BLaER1 (cell line): ENCODE measurements at regions not wholly inside any gene's neighbourhood (a gene's known extent, or its start where the extent isn't known, plus 50 kb on each side); places are given as distances from the start of the nearest gene placed in this dataset.

Source experiments
- H3K27ac ChIP-seq: shearing (Covaris generic); formaldehyde crosslinking; 2 replicates; pipeline ENCODE4 v1.8.1; 2022
- H3K27me3 ChIP-seq: shearing (Covaris generic); formaldehyde crosslinking; 2 replicates; pipeline ENCODE4 v1.8.1; 2022
- H3K36me3 ChIP-seq: shearing (Covaris generic); formaldehyde crosslinking; 2 replicates; pipeline ENCODE4 v1.8.1; 2022
- H3K4me1 ChIP-seq: shearing (Covaris generic); formaldehyde crosslinking; 2 replicates; pipeline ENCODE4 v1.8.1; 2022
- H3K4me2 ChIP-seq: shearing (Covaris generic); formaldehyde crosslinking; 2 replicates; pipeline ENCODE4 v1.8.1; 2022
- H3K4me3 ChIP-seq: shearing (Covaris generic); formaldehyde crosslinking; 2 replicates; pipeline ENCODE4 v1.8.1; 2022
- H3K9ac ChIP-seq: shearing (Covaris generic); formaldehyde crosslinking; 2 replicates; pipeline ENCODE4 v1.8.1; 2022
- H3K9me3 ChIP-seq: shearing (Covaris generic); formaldehyde crosslinking; 2 replicates; pipeline ENCODE4 v1.8.1; 2022
- H4K20me1 ChIP-seq: shearing (Covaris generic); formaldehyde crosslinking; 2 replicates; pipeline ENCODE4 v1.8.1; 2022
- Cebpa-rat ChIP-seq: shearing (Covaris generic); IDR thresholded peaks from 2 replicates; pipeline ENCODE4 v1.8.1; 2022

DNA sequence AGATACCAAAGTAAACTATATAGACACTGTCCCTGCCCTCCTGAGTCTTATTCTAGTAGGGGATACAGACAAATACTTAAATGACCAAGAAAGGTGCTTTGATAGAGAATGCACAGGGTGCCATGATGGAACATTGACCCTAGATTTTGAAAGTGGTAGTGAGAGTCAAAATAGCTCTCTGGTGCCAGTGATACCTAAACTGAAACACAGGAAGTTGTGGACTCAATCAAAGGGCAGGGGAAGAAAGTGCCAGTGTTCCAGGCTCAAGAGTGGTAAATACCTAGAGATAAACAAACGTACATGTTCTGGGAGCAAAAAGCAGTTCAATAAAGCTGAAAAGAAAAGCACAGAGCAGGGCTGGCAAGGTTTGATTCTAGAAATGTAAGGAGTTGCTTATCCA lies 267.6 kb downstream of the ISL1 start:
- no peak for TF ChIP-seq Cebpa-rat
- Histone ChIP-seq H3K9ac (no peak overlapping the region), H3K36me3 (no peaks in the 10 kb centered on the region), H3K9me3 (no peaks in the 10 kb centered on the region), H4K20me1 (no peaks in the 10 kb centered on the region), H3K27me3 (no peaks in the 10 kb centered on the region), H3K4me2 (no peak overlapping the region), H3K4me3 (no peak overlapping the region), H3K4me1 (no peaks in the 10 kb centered on the region), H3K27ac (no peak overlapping the region)

DNA sequence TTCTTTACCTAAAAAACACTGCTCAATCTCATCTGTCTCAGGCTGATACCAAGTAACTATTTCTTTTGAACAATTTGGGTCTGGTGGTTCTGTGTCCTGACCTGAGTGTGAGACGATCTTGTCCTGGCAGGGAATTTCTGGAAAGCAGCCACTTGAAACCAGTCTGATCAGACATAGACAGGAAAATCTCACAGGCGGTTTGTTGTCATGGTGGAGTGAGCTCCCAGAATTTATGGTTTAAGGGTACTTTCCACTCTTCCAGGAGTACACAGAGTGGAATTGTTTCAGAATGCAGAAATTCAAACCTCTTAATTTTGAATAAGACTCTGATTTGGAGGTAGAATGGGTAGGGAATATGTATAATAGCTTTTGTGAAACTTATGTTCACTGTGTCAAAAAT lies 268.2 kb downstream of the ISL1 start:
- H3K9ac ChIP-seq, result no peak overlapping the region
- no peak overlapping the region for H3K4me2 ChIP-seq
- no peaks in the 10 kb centered on the region for H3K9me3 ChIP-seq
- no peaks in the 10 kb centered on the region for H4K20me1 ChIP-seq
- H3K36me3 ChIP-seq, result no peaks in the 10 kb centered on the region
- no peak overlapping the region for H3K27ac ChIP-seq
- no peak overlapping the region for H3K4me3 ChIP-seq
- H3K27me3 ChIP-seq, result no peaks in the 10 kb centered on the region
- TF ChIP-seq Cebpa-rat, result no peak
- no peaks in the 10 kb centered on the region for H3K4me1 ChIP-seq

DNA sequence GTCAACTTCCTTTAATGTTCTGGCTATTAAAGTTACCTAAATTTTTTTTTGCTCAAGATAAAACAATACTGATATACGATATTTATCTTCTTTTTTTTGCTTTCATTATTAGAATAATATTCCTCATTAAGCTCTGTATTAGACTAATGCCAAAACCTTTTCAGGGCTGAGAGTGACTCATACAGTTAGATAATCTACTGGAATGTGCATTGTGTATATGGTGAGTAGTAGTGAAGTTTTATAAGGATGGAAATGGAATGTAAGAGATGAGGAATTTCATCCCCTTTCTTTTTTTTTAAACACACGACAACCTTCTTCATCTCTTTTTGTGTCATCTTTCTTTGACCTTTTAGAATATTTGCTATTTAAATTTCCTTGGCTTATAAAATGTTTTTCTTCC lies 268.6 kb downstream of the ISL1 start:
- Histone ChIP-seq H3K9ac (no peak overlapping the region), H3K9me3 (no peaks in the 10 kb centered on the region), H3K4me3 (no peak overlapping the region), H3K36me3 (no peaks in the 10 kb centered on the region), H3K27me3 (no peaks in the 10 kb centered on the region), H4K20me1 (no peaks in the 10 kb centered on the region), H3K4me1 (no peaks in the 10 kb centered on the region), H3K4me2 (no peak overlapping the region), H3K27ac (no peak overlapping the region)
- no peak for TF ChIP-seq Cebpa-rat

DNA sequence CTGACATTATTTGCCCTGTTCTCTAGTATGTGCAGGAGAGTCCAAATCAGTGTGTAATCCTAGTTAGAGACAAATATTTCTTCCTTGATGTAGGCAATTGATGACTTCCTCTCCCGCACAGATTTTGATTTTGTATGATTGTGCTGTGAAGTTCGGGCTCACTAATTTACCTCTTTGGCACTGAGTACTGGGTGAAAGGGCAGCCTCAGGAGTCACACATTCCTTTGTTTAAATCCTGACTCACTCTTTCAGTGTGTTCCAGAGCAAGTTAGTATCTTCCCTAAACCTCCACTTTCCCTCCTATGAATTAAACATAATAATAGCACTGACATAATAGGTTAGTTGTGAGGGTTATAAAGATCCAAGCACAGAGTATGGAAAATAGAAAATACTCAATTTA lies 269.7 kb downstream of the ISL1 start:
- no peaks in the 10 kb centered on the region for H3K9me3 ChIP-seq
- no peak overlapping the region for H3K4me3 ChIP-seq
- H3K4me1 ChIP-seq, result no peaks in the 10 kb centered on the region
- no peaks in the 10 kb centered on the region for H3K36me3 ChIP-seq
- no peak overlapping the region for H3K27ac ChIP-seq
- H4K20me1 ChIP-seq, result no peaks in the 10 kb centered on the region
- H3K4me2 ChIP-seq, result no peak overlapping the region
- H3K27me3 ChIP-seq, result no peaks in the 10 kb centered on the region
- no peak overlapping the region for H3K9ac ChIP-seq
- TF ChIP-seq Cebpa-rat, result no peak

DNA sequence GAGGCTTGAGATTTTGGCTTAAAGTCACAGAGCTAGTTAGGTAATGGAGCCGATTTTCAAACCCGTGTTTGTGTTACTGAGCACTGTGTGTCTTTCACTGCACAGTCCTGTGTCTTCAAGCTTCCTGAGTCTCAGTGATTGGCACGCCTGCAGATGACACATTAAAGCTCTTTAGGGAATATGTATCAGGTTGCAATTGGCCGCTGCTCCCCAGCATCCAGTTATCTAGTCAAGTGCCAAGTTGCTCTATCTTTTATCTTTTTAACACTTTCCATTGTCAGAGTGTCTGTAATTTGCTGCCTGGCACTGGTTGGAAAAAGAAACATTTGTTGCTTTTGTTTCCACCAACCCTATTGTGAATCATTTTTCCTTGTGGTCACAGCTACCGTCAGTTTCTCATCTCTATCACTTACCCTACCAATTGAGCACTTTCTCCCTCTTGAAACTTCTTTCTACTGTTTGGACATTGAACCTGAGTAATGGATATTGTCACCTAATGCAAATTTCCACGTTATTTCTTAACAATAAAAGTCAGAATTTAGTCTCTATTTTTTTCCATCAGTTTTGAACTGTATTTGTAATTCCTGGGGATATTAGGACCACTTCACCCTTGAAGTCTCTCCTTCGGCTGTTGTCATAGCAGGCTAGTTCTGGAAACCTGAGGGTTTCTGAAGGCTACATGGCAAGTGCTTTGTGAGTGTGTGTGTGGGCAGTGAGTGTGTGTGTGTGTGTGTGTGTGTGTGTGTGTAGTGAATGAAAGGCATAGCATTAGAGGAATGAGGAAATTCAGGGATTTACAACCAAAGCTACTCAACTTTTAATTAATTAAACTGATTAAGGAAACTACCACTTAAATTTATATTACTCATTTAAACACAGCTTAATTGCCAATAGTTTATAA lies 274.3 kb downstream of the ISL1 start:
- Histone ChIP-seq H3K4me3 (no peak overlapping the region), H3K36me3 (no peaks in the 10 kb centered on the region), H4K20me1 (no peaks in the 10 kb centered on the region), H3K27me3 (no peaks in the 10 kb centered on the region), H3K27ac (no peak overlapping the region), H3K9me3 (no peaks in the 10 kb centered on the region), H3K4me1 (no peaks in the 10 kb centered on the region), H3K4me2 (no peak overlapping the region), H3K9ac (no peak overlapping the region)
- no peak for TF ChIP-seq Cebpa-rat

DNA sequence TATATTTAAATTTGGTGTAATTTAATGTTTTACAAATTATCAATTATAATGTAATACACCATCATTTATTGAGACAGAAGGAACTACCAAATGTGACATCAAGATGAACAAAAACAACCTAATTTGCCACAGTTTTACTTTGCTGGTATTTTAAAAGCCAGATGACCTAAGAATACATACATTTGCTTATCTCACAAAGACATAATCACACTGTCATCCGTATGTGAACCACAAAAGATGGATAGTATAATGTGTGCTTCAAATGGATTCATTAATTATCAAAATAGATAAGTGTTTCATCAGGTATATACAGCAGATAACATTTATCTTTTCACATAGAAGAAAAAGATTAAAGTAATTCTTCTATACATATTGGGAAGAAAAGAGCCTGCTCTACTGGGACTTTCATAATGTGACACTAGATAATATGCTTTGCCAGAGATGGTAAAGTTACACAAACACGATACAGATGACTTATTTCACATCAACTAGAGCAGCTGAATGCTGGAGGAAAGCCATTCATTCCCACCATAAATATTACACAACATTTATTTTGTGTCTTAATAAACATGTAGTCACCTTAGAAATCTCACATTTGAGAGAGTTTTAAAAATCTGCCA lies 278.5 kb downstream of the ISL1 start:
- Histone ChIP-seq H3K9ac (no peak overlapping the region), H3K36me3 (no peaks in the 10 kb centered on the region)

DNA sequence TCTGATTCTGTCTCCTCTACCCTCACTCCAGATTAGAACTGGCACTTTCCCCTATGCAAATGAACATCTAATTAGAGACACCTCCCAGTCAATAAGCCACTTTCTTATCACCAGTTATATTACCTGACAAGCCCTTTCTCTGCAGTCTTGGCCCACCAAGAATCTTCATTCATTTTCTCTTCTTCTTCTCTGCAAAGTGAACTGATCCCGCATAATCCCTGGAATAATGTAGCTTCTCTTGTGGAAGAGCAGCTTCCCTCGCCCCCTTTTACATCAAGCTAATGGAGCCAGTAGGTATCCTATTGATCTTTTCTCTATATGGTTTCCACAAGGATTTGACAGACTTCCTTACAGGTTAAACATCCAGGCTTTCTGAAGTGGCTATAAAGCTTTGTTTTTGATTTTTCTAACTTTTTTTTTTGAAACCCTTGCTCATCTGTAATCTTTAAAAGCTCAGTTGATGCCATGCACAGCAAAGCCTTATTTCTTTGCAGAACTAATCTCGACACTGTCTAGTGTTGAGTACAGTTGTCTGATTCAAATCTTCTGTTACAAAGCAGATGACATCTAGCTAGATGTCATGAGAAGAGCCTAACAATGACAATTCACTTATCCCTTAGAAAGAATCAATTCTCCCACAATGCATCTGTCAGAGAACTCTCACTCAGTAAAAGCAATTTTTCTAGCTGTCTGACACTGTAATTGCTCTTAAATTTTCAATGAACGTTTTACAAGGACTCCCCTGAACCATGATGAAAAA lies 281.4 kb downstream of the ISL1 start:
- Histone ChIP-seq H3K4me3 (no peak overlapping the region), H4K20me1 (no peaks in the 10 kb centered on the region)
- no peak for TF ChIP-seq Cebpa-rat

More for the DNA sequence above, 278.5 kb downstream of the ISL1 start:
- no peak overlapping the region for H3K4me2 ChIP-seq
- no peaks in the 10 kb centered on the region for H3K4me1 ChIP-seq
- TF ChIP-seq Cebpa-rat, result no peak
- H3K27me3 ChIP-seq, result no peaks in the 10 kb centered on the region
- H3K4me3 ChIP-seq, result no peak overlapping the region
- H3K27ac ChIP-seq, result no peak overlapping the region
- no peaks in the 10 kb centered on the region for H3K9me3 ChIP-seq
- no peaks in the 10 kb centered on the region for H4K20me1 ChIP-seq

DNA sequence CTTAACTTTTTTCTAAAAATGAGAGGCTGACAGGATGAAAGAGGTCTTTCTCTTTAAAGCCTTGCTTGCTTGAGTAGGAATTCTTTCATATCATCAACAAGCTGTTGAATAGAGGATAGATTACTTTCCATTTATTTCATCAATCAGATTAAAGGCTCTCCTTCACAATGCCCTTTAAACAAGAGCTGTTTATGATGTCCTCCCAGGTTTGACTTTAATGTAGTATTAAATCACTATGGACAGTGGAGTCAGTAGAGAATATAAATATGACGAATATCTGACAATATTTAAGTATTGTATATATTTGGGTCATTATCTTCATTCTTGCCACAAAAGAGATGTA lies 282.0 kb downstream of the ISL1 start:
- H3K4me1 ChIP-seq, result no peaks in the 10 kb centered on the region
- no peak overlapping the region for H3K4me2 ChIP-seq
- no peak for TF ChIP-seq Cebpa-rat
- no peaks in the 10 kb centered on the region for H4K20me1 ChIP-seq
- no peaks in the 10 kb centered on the region for H3K9me3 ChIP-seq
- H3K27ac ChIP-seq, result no peak overlapping the region
- no peak overlapping the region for H3K9ac ChIP-seq
- H3K4me3 ChIP-seq, result no peak overlapping the region
- no peaks in the 10 kb centered on the region for H3K27me3 ChIP-seq
- H3K36me3 ChIP-seq, result no peaks in the 10 kb centered on the region

More for the DNA sequence above, 281.4 kb downstream of the ISL1 start:
- no peak overlapping the region for H3K27ac ChIP-seq
- H3K9me3 ChIP-seq, result no peaks in the 10 kb centered on the region
- no peak overlapping the region for H3K4me2 ChIP-seq
- no peaks in the 10 kb centered on the region for H3K27me3 ChIP-seq
- no peaks in the 10 kb centered on the region for H3K4me1 ChIP-seq
- H3K36me3 ChIP-seq, result no peaks in the 10 kb centered on the region
- no peak overlapping the region for H3K9ac ChIP-seq

DNA sequence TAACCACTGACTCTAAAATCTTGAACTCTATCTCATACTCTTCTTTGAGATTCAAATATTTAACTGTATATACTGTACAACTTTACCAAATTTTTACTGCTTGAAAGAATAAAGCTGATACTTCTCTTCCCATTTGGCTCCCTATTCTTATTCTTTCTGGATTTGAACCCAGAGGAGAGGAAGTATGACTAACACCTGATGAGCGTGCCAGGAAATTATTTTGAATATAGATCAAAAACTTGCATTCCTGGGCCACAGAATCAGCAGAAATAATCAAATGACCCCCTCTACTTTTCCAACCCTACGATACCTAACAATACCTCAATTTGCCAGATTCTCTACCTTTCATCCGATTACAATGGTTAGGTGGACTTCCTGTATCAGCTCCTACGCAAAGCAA lies 285.8 kb downstream of the ISL1 start:
- H3K9ac ChIP-seq, result no peak overlapping the region
- no peaks in the 10 kb centered on the region for H3K9me3 ChIP-seq
- H3K4me3 ChIP-seq, result no peak overlapping the region
- H3K36me3 ChIP-seq, result no peaks in the 10 kb centered on the region
- no peak overlapping the region for H3K4me2 ChIP-seq
- no peaks in the 10 kb centered on the region for H3K27me3 ChIP-seq
- H4K20me1 ChIP-seq, result no peaks in the 10 kb centered on the region
- no peak for TF ChIP-seq Cebpa-rat
- no peaks in the 10 kb centered on the region for H3K4me1 ChIP-seq
- no peak overlapping the region for H3K27ac ChIP-seq

DNA sequence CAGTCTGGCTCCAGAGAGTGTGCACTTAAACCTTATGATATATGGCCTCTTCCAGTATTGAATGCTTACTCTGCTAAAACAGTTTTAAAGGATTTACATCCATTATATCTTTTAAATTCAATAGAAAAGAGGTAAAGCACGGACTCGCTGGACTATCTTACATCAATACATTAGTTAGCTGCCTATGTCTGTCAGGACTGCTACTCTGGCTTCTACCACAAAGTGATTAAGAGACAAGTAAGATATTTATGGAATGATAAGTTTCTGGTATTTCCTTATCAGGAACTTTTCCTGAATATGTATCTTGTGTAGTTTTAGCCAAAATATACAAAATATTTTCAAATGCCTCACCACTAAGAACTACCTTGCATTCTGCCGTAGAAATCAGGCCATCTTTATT lies 295.1 kb downstream of the ISL1 start:
- no peak overlapping the region for H3K4me2 ChIP-seq
- no peak overlapping the region for H3K9ac ChIP-seq
- H3K4me3 ChIP-seq, result no peak overlapping the region
- no peaks in the 10 kb centered on the region for H3K9me3 ChIP-seq
- H4K20me1 ChIP-seq, result no peaks in the 10 kb centered on the region
- no peak overlapping the region for H3K27ac ChIP-seq
- no peaks in the 10 kb centered on the region for H3K27me3 ChIP-seq
- no peaks in the 10 kb centered on the region for H3K4me1 ChIP-seq
- H3K36me3 ChIP-seq, result no peaks in the 10 kb centered on the region
- no peak for TF ChIP-seq Cebpa-rat
